22Rv1 (cell line): ENCODE measurements at regions not wholly inside any gene's neighbourhood (a gene's known extent, or its start where the extent isn't known, plus 50 kb on each side); places are given as distances from the start of the nearest gene placed in this dataset.

Source experiments
- ZFX ChIP-seq: fragments of 450-650 bp; IDR thresholded peaks from 2 replicates; pipeline ENCODE4 v1.6.1; 2017; ENCODE audit warnings: antibody characterized with exemption, borderline replicate concordance
- TF ChIP-seq, protein P1 (sequence below): fragments of 450-650 bp; IDR thresholded peaks from 2 replicates; pipeline ENCODE4 v1.5.1; 2017; ENCODE audit warnings: mild to moderate bottlenecking

DNA sequence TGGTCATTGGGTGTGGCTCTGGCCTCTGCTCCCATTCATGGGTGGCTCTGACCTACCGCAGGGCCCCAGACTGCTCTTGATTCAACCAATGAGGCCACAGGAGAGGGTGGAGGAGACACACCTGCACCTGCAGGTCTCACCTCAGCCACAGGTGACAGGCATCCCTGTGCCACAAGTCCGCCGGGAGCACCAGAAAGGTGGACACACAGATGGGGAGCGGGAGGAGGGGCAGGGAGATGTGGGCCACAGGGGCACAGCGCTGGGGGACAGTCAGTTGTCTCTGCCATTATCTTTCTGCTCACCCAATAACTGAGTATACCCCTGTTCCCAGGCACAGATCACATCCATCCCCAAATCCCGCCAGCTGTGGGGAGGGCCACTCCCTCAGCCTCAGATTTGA is 189.1 kb upstream of the SALL3 start:
- TF ChIP-seq ZFX, result no peak
- TF ChIP-seq, protein P1, sequence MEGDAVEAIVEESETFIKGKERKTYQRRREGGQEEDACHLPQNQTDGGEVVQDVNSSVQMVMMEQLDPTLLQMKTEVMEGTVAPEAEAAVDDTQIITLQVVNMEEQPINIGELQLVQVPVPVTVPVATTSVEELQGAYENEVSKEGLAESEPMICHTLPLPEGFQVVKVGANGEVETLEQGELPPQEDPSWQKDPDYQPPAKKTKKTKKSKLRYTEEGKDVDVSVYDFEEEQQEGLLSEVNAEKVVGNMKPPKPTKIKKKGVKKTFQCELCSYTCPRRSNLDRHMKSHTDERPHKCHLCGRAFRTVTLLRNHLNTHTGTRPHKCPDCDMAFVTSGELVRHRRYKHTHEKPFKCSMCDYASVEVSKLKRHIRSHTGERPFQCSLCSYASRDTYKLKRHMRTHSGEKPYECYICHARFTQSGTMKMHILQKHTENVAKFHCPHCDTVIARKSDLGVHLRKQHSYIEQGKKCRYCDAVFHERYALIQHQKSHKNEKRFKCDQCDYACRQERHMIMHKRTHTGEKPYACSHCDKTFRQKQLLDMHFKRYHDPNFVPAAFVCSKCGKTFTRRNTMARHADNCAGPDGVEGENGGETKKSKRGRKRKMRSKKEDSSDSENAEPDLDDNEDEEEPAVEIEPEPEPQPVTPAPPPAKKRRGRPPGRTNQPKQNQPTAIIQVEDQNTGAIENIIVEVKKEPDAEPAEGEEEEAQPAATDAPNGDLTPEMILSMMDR, result no peak
